NCI-H524 treated with DMSO at 0.1 percent for 48 hours (cell line): ENCODE measurements at regions not wholly inside any gene's neighbourhood (a gene's known extent, or its start where the extent isn't known, plus 50 kb on each side); places are given as distances from the start of the nearest gene placed in this dataset.
A peak's percentile ranks its signal among the peaks of the same experiment; 100 is the strongest.

ENCODE experiments used
- DNase-seq: peaks from one replicate; lab custom pipeline; 2025; lab: John Stamatoyannopoulos, UW

DNA sequence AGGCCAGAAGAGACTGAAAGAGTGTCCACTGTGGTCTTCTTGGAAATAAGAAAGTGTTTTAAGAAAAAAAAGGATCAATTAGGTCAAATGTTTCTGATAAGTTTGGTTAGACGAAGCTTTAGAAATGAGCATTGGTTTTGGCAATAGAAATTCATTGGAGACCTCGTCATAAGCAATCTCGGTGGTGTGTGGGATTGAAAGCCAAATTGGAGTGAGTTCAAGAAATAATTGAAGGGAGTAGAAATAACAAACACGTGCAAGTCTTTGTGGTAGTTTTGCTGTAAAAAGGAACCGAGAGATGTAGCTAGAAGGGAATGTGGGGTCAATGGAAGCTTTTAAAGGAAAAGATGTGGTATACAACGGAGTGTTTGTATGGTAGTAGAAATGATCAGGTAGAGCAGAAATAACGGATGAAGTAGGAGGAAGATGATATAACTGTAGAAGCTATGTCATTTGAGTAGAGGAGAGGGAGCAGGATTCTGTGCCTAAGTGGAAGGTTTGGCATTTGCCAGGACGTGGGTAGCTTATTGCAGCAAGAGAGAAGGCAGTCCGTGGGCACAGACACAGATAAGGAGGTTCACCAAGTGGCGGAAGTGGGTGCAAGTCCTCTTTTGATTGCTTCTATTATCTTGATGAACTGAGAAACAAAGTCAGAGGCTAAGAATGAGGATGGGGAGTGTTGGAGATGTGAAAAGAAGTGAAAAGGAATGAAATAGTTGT is 146.2 kb downstream of the DACT1 start:
- no peak for DNase-seq

DNA sequence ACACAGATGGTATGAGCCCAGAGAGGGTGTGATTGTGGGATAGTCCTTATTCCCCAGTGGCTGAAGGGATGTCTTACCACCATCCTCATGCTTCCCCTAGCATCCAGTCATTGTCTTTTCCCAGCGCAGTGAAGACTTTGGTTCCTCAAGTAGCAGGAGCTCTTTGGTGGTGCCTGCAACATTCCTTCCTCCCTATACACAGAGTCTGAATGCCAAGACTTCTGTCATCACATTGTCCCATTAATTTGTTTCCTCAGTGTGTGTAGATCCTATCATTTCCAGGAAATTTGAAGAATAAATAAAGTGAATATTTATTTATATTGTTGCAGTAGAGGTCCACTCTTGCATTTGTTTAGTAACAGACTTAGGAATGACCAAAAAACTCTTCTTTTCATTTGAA is 147.2 kb downstream of the DACT1 start:
- no peak for DNase-seq

DNA sequence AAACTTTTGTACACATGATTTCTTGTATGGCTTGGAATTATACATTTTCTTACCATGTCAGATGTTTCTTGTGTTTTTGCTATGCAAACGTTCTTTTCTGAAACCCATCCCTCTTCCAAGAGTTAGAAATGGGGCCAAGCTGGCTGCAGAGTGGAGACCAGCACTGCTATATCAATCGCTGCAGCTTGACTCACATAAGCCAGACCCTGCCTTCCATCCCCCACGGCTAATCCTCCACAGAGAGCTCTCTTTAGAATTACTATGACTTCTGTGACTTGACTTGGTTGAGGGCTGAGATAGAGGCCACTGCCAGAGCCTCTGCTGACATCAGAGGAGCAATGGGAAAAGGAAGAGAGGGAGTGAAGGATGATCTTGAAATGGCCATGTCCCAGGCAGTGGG is 147.9 kb downstream of the DACT1 start:
- DNase-seq, result no peak

GRCh38 chr14:58787592-58787991 is 149.8 kb downstream of the DACT1 start:
- no peak for DNase-seq

DNA sequence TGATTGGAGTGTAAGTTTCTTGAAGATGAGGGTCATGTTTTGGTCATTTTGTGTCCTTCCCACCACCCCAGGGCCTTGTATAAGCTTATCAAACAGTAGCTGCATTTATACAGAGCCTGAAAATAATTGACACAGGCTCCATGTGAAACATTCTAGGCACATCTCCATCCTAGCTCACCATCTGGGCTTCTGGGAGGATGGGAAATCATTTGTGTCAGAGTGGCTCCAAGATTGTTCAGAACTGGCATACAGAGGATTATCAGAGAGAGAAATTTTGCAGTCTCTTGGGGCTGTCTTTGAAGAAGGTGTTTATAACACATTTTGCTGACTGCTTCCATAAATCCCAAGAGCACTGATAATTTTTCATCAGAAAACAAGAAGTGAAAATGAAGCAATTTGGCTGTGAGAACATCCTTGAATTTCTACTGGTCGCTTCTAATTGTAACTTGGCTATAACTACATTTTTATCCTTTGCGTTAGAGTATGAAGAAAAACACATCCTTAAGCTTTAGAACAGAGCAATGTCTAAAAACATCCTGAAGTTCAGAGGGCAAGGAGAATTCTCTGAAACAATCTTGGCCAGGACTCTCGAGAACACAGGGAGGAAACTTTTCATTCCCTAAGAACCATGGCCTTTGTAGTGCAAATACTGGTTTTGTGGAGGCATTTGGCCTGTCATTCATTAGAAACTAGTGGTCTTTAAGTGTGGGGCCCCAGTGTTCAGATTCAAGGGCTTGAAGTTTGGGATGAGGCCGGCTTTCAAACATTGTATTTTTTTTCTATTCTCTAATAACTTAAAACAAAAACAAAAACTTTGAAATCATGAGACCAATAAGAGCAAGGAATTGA is 151.1 kb downstream of the DACT1 start:
- no peak for DNase-seq

- DNase-seq, result no peak
These were observed 152.0 kb downstream of the DACT1 start for GRCh38 chr14:58789736-58790135.

DNA sequence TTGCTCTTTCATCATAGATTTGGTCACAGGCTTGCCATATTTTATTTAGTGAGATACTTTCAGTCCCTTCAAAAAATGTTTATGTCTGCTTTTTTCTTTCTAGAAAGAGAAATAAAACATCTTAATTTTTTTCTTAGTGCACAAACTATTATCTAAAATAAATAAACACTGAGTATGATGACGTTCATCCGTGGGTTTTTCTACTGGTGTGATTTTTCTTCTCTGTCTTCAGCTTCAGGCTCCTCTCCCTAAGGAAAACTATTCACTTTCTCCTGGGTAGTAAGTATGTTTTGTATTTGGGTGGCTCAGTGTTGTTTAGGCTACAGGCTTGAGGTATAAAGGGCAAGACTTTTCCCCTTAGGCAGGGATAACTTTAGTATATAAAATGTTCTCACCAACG is 154.7 kb downstream of the DACT1 start:
- DNase-seq, result no peak

GRCh38 chr14:58793131-58793740 is 155.5 kb downstream of the DACT1 start:
- no peak for DNase-seq

GRCh38 chr14:58794993-58795762 is 157.4 kb downstream of the DACT1 start:
- no peak for DNase-seq

GRCh38 chr14:58796242-58797009 is 158.7 kb downstream of the DACT1 start:
- DNase-seq, result peak; percentile 45

DNA sequence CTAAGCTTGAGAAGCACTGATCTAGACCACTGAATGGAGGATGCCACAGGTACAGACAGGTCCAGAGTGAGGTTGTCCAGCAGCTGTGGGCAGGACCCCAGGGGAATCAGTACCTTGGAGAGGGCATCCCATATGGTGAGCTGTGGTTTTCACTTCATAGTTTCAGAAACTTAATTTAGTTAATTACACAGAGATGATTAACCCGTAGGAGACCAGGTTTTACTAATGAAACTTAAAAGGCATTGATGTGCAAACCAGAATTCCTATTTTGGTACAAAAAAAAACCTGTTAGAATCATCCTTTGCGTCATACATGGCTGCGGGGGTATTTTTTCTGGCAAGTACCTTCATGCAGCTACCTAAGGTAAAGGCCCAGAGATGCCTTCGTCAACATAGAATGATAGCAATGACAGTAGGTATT is 159.3 kb downstream of the DACT1 start:
- DNase-seq, result no peak

- no peak for DNase-seq
These were observed 160.4 kb downstream of the DACT1 start for GRCh38 chr14:58798173-58798572.

GRCh38 chr14:58801086-58801485 is 163.3 kb downstream of the DACT1 start:
- DNase-seq, result no peak

- peak; percentile 14 for DNase-seq
These were observed 167.3 kb downstream of the DACT1 start for GRCh38 chr14:58805057-58805456.

GRCh38 chr14:58805605-58806409 is 168.0 kb downstream of the DACT1 start:
- peak; percentile 49 for DNase-seq

- DNase-seq, result no peak
These were observed 169.4 kb downstream of the DACT1 start for GRCh38 chr14:58807191-58807590.

- no peak for DNase-seq
These were observed 171.1 kb downstream of the DACT1 start for GRCh38 chr14:58808828-58809227.

- DNase-seq, result no peak
These were observed 171.8 kb downstream of the DACT1 start for GRCh38 chr14:58809520-58809919.

- peak; percentile 51 for DNase-seq
These were observed 174.5 kb downstream of the DACT1 start for GRCh38 chr14:58812050-58812910.

GRCh38 chr14:58813745-58814144 is 176.0 kb downstream of the DACT1 start:
- DNase-seq, result peak; percentile 99
